IgD-negative memory B cell (primary cell): ENCODE measurements at regions not wholly inside any gene's neighbourhood (a gene's known extent, or its start where the extent isn't known, plus 50 kb on each side); places are given as distances from the start of the nearest gene placed in this dataset.

Source experiments
- H3K27ac Mint-ChIP-seq, 3 donors: one replicate each; pipeline ENCODE4 v1.8.0; 2020 to 2022; ENCODE audit warnings: mild to moderate bottlenecking in 3 of 3, mixed read lengths in 3 of 3, moderate library complexity in 1 of 3
- H3K27me3 Mint-ChIP-seq: one replicate; pipeline ENCODE4 v1.8.0; 2021; ENCODE audit warnings: mixed read lengths
- H3K36me3 Mint-ChIP-seq: one replicate; pipeline ENCODE4 v1.8.0; 2020; ENCODE audit warnings: mild to moderate bottlenecking, mixed read lengths
- H3K4me1 Mint-ChIP-seq, 3 donors: one replicate each; pipeline ENCODE4 v1.8.0; 2020 to 2022; ENCODE audit warnings: mixed read lengths in 3 of 3, mild to moderate bottlenecking in 1 of 3
- H3K4me3 Mint-ChIP-seq, 4 donors: one replicate each; pipeline ENCODE4 v1.8.0; 2020 to 2022; ENCODE audit warnings: mild to moderate bottlenecking in 4 of 4, mixed read lengths in 4 of 4, moderate library complexity in 3 of 4
- H3K9me3 Mint-ChIP-seq, 3 donors: one replicate each; pipeline ENCODE4 v1.8.0; 2020 to 2021; ENCODE audit warnings: mixed read lengths in 3 of 3, mild to moderate bottlenecking in 1 of 3

- Mint-ChIP-seq H3K27ac (no peak overlapping the region), H3K27me3 (peaks cover 2% of the 10 kb centered on the region)
Observed at GRCh38 chrX:110851780-110852179, 56.2 kb upstream of the CHRDL1 start.

DNA sequence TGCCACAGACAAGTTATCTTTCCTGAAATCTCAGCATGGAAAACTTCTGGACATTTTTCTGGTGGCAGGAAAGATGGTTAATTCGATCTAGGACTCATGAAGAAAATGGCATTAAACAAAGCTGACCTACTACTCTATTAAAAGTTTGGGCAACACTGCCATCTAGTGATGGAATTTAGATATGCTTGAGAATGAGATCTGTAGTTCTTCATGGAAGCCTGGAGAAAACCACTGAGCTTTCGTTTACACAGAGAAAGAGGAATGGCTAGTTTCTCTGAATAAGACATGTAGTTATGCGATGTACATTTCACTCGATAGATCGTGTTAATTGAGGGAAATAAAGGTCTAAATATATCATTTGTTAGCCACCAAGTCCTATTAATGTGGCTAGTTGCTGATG is 51.7 kb upstream of the CHRDL1 start:
- no peaks in the 10 kb centered on the region for H3K9me3 Mint-ChIP-seq
- H3K27ac Mint-ChIP-seq = no peak overlapping the region
- H3K27me3 Mint-ChIP-seq = peaks cover 3% of the 10 kb centered on the region
- H3K36me3 Mint-ChIP-seq = no peaks in the 10 kb centered on the region
- no peak overlapping the region for H3K4me3 Mint-ChIP-seq
- H3K4me1 Mint-ChIP-seq = peaks cover 0 to 6% (median 0%) of the 10 kb centered on the region in 3 donors

More at GRCh38 chrX:110851780-110852179, 56.2 kb upstream of the CHRDL1 start:
- Mint-ChIP-seq H3K9me3 (no peaks in the 10 kb centered on the region), H3K4me3 (no peak overlapping the region), H3K36me3 (no peaks in the 10 kb centered on the region), H3K4me1 (peaks cover 0 to 6% (median 0%) of the 10 kb centered on the region in 3 donors)

GRCh38 chrX:110846071-110846470 is 50.5 kb upstream of the CHRDL1 start:
- H3K9me3 Mint-ChIP-seq = no peaks in the 10 kb centered on the region
- no peaks in the 10 kb centered on the region for H3K36me3 Mint-ChIP-seq
- no peak overlapping the region for H3K27ac Mint-ChIP-seq
- peaks cover 0 to 6% (median 0%) of the 10 kb centered on the region in 3 donors for H3K4me1 Mint-ChIP-seq
- H3K4me3 Mint-ChIP-seq = no peak overlapping the region
- H3K27me3 Mint-ChIP-seq = peaks cover 3% of the 10 kb centered on the region
